Psoas muscle (tissue), 7 donors: ENCODE measurements at regions not wholly inside any gene's neighbourhood (a gene's known extent, or its start where the extent isn't known, plus 50 kb on each side); places are given as distances from the start of the nearest gene placed in this dataset.
"Not testable (repeated sequence)": the region's sequence is repeated elsewhere in the genome, so short reads cannot be mapped to it uniquely, and the experiment has no call there.

Source experiments
- ATAC-seq, 4 donors: fragments of 200-7000 bp; cut with Tn5 transposase; one replicate each; pipeline ENCODE4 v1.9.1; 2020; ENCODE audit warnings: moderate library complexity in 3 of 4, mild to moderate bottlenecking in 2 of 4
- DNase-seq, 2 donors: peaks; one replicate each; pipeline ENCODE4 v3.0.0-alpha.2; 2020
- H3K27ac ChIP-seq: fragments of 200-600 bp; one replicate; pipeline ENCODE4 v1.8.0; 2022
- H3K27me3 ChIP-seq, 3 donors: fragments of 200-600 bp in 1 of 3; one replicate each; pipeline versions ENCODE4 v1.6.1 to v1.8.0; 2013 to 2022; ENCODE audit warnings: low read length in 2 of 3, mild to moderate bottlenecking in 2 of 3, moderate library complexity in 1 of 3; ENCODE audit not compliant: insufficient read depth in 3 of 3
- H3K36me3 ChIP-seq, 2 donors: fragments of 200-600 bp in 1 of 2; one replicate each; pipeline versions ENCODE4 v1.6.1 to v1.8.0; 2013 to 2022; ENCODE audit warnings: low read depth in 1 of 2, mild to moderate bottlenecking in 1 of 2, moderate library complexity in 1 of 2; ENCODE audit not compliant: insufficient read depth in 1 of 2
- H3K4me1 ChIP-seq: fragments of 200-600 bp; one replicate; pipeline ENCODE4 v1.8.0; 2022
- H3K4me3 ChIP-seq: fragments of 200-600 bp; one replicate; pipeline ENCODE4 v1.8.0; 2022; ENCODE audit warnings: mild to moderate bottlenecking
- H3K9me3 ChIP-seq: fragments of 200-600 bp; one replicate; pipeline ENCODE4 v1.8.0; 2022
- WGBS, 3 donors: extraction: QIAGEN DNeasy Blood & Tissue Kit; methylation state at CpG; one replicate each; pipeline versions ENCODE4 v1.1.6 to v1.1.7; 2013; 5-methylcytosine and 5-hydroxymethylcytosine counted together
- intact Hi-C, 2 donors: fragments of 100-400 bp; cut with DNase I; formaldehyde crosslinking; loops; one replicate each; pipeline versions ENCODE4 v1.11.0 to v1.14.2; 2022
- TF ChIP-seq, protein P1 (sequence below): fragments of 200-600 bp; IDR thresholded peaks from one replicate; pipeline ENCODE4 v1.8.0; 2022; ENCODE audit warnings: antibody characterized with exemption
- donor health status: healthy with polysubstance abuse.
- donor health status: DM: no; HTN: no; CAD: no; lungs with moderate emphysema.
- donor health status: Bipolar disorder and iron deficiency.
- donor health status: healthy.
- donor health status: DM: yes; HTN: yes; CAD: no.
- donor health status: DM: no; HTN: no; CAD: no.
- donor health status: DM: yes; HTN: yes; CAD: no.

DNA sequence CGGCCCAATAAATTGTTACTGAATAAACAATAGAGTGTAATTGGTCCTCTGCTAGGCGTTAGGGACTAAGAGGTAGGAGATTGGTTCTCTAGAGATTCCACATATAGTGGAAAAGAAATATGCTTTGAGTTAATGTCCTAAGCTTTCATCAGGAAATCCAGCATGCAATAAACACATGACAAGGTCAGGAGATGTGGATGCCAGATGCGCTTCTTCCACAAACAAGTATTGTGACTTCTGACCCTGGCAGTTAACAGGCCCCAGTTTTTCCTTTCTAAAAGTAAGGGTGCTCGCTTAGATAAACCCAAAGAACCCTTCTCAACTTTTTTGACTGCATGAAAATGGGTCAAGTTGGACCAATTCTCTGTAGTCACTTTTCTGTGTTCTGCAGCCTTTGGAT, 146.5 kb upstream of the SOX21 start:
- TF ChIP-seq, protein P1, sequence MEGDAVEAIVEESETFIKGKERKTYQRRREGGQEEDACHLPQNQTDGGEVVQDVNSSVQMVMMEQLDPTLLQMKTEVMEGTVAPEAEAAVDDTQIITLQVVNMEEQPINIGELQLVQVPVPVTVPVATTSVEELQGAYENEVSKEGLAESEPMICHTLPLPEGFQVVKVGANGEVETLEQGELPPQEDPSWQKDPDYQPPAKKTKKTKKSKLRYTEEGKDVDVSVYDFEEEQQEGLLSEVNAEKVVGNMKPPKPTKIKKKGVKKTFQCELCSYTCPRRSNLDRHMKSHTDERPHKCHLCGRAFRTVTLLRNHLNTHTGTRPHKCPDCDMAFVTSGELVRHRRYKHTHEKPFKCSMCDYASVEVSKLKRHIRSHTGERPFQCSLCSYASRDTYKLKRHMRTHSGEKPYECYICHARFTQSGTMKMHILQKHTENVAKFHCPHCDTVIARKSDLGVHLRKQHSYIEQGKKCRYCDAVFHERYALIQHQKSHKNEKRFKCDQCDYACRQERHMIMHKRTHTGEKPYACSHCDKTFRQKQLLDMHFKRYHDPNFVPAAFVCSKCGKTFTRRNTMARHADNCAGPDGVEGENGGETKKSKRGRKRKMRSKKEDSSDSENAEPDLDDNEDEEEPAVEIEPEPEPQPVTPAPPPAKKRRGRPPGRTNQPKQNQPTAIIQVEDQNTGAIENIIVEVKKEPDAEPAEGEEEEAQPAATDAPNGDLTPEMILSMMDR: no peak
- no peak overlapping the region for H3K27ac ChIP-seq
- no peak overlapping the region for H3K4me3 ChIP-seq
- H3K36me3 ChIP-seq: no peaks in the 10 kb centered on the region
- H3K27me3 ChIP-seq: peaks cover 0 to 13% (median 0%) of the 10 kb centered on the region in 3 donors
- no peaks in the 10 kb centered on the region for H3K9me3 ChIP-seq
- no peaks in the 10 kb centered on the region for H3K4me1 ChIP-seq
- DNase-seq (no peak), ATAC-seq (no peak)
- intact Hi-C loops: no loop called here
- 64 to 73% (median 64%) methylated on average over 4 of the region's 4 CpGs for WGBS, 3 donors

DNA sequence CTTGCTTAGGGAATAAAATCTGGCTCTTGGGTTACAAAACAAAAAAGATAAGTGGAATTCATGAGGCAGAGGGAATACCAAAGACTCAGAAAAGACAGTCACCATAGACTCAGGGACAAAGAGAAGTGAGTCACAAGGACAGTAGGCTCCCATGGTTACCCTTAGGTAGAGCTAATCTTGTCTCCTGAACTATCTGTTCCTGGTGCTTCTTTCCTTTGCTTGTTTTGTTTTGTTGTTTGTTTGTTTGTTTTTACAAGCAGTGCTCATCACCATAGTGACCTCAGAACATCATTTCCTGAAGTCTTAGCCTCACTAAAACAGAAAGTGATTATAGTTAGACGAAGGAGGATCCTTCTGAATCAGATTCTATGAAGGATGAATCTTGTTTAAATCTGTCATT, 142.3 kb upstream of the SOX21 start:
- H3K27me3 ChIP-seq: no peaks in the 10 kb centered on the region
- DNase-seq: no peak
- no peaks in the 10 kb centered on the region for H3K9me3 ChIP-seq
- H3K27ac ChIP-seq: no peak overlapping the region
- no peak for ATAC-seq
- TF ChIP-seq, protein P1: no peak
- H3K36me3 ChIP-seq: no peaks in the 10 kb centered on the region
- no peaks in the 10 kb centered on the region for H3K4me1 ChIP-seq
- 53 to 74% (median 67%) methylated on average over 1 of the region's 1 CpG for WGBS, 3 donors
- H3K4me3 ChIP-seq: no peak overlapping the region
- intact Hi-C loops: no loop called here

DNA sequence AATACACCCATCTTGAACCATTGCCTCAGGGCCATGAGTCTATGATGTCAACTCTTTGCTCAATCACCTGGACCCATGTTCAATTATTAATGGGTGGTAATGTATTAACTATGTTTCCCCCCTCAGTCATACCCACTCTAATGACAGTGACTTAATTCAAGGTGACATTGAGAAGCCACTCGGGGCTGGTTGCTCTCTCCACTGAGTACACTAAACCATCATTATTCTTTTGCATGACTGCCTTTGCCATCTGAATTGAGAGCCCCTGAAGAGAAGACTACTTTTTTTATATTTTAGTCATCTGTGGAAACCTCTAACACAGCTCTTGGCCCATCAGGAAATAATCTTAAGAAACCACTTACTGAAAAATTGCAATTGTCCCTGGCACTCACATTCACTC, 139.2 kb upstream of the SOX21 start:
- DNase-seq: no peak
- TF ChIP-seq, protein P1: no peak
- H3K27me3 ChIP-seq: no peaks in the 10 kb centered on the region
- no peak overlapping the region for H3K4me3 ChIP-seq
- H3K36me3 ChIP-seq: no peaks in the 10 kb centered on the region
- no peak overlapping the region for H3K27ac ChIP-seq
- H3K9me3 ChIP-seq: no peaks in the 10 kb centered on the region
- intact Hi-C loops: no loop called here
- WGBS, 3 donors: 89 to 96% (median 89%) methylated on average over 1 of the region's 1 CpG
- H3K4me1 ChIP-seq: no peaks in the 10 kb centered on the region
- ATAC-seq: no peak

DNA sequence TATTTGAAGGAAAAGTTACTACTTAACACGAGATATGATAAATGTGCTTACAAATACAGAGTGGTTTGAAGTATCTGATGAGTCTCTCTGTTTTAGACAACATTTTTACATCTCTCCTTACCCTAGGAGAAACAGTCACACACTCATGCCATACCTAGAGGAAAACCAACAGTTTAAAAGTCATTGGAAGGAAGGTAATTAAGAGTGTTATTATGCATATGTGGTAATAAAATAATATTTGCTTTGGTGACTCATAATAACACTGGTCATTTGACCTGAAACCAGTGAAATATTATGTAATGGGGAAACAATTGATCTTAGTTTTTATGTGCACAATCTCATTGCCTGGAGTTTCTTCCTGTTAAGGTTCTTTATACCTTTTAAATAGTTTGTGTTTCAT, 136.9 kb upstream of the SOX21 start:
- Histone ChIP-seq H3K4me3 (no peak overlapping the region), H3K27ac (no peak overlapping the region), H3K4me1 (no peaks in the 10 kb centered on the region), H3K36me3 (no peaks in the 10 kb centered on the region), H3K9me3 (no peaks in the 10 kb centered on the region), H3K27me3 (no peaks in the 10 kb centered on the region)
- DNase-seq (no peak), ATAC-seq (no peak)
- 29 to 56% (median 43%) methylated on average over 1 of the region's 1 CpG for WGBS, 3 donors
- intact Hi-C loops: no loop called here
- TF ChIP-seq, protein P1: no peak

DNA sequence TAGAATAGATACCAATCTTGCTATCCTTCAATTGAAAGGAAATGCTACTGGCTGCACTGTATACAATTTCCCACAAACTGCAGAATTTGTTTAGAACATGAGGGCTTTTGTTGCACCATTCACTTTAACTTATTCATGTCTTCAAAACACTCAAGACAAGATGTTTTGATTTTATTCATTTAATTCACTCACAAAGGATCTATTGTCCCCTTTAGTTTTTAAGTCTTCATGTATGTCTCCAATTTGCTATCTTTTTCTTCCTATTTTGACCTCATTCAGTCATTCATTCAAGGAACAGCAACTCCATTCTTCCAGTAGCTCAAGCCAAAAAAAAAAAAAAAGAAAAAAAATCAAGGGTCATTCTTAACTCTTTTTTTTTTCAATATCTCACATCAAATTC, 130.6 kb upstream of the SOX21 start:
- intact Hi-C loops: no loop called here
- no peak for ATAC-seq

DNA sequence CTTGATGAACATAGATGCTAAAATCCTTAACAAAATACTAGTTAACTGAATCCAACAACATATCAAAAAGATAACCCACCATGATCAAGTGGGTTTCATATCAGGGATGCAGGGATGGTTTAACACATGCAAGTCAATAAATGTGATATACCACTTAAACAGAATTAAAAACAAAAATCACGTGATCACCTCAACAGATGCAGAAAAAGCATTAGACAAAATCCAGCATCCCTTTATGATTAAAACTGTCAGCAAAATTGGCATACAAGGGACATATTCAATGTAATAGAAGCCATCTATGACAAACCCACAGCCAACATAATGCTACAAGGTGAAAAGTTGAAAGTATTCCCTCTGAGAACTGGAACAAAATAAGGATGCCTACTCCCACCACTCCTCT, 124.7 kb upstream of the SOX21 start:
- H3K36me3 ChIP-seq, H3K4me3 ChIP-seq, H3K27ac ChIP-seq, intact Hi-C loops, DNase-seq, ATAC-seq, H3K27me3 ChIP-seq, H3K4me1 ChIP-seq, H3K9me3 ChIP-seq: not testable (repeated sequence)
- WGBS, 3 donors: 82 to 97% (median 88%) methylated on average over 1 of the region's 1 CpG

More for the DNA sequence above, 130.6 kb upstream of the SOX21 start:
- no peaks in the 10 kb centered on the region for H3K4me1 ChIP-seq
- TF ChIP-seq, protein P1: no peak
- H3K27me3 ChIP-seq: no peaks in the 10 kb centered on the region
- H3K27ac ChIP-seq: no peak overlapping the region
- H3K9me3 ChIP-seq: no peaks in the 10 kb centered on the region
- no peak overlapping the region for H3K4me3 ChIP-seq
- no peaks in the 10 kb centered on the region for H3K36me3 ChIP-seq
- no peak for DNase-seq
